ENCODE measurements at regions not wholly inside any gene's neighbourhood (a gene's known extent, or its start where the extent isn't known, plus 50 kb on each side); places are given as distances from the start of the nearest gene placed in this dataset.

GRCh38 chr7:119647286-119647685 lies 625.7 kb upstream of the KCND2 start:
- TF ChIP-seq POLR2AphosphoS5 (IDR thresholded peaks at IDR 0.05) = no peak
- TF ChIP-seq CTCF (IDR thresholded peaks at IDR 0.05; ENCODE audit: poor library complexity, severe bottlenecking) = no peak
- TF ChIP-seq RAD21 (conservative IDR thresholded peaks at IDR 0.05) = no peak
- TF ChIP-seq EP300 (conservative IDR thresholded peaks at IDR 0.05; ENCODE audit: poor library complexity, severe bottlenecking) = no peak

All from neural cell (in vitro differentiated cells).